ENCODE measurements at regions not wholly inside any gene's neighbourhood (a gene's known extent, or its start where the extent isn't known, plus 50 kb on each side); places are given as distances from the start of the nearest gene placed in this dataset.

GRCh38 chr1:187491082-187491720 lies 662.5 kb downstream of the PLA2G4A start:
- Histone ChIP-seq H3K4me1 (ENCODE audit: control insufficient read depth in 5 of 5, insufficient read depth in 5 of 5, low read length in 5 of 5) (no peaks in the 10 kb centered on the region), H3K36me3 (ENCODE audit: control insufficient read depth in 4 of 4, insufficient read depth in 4 of 4, low read length in 4 of 4) (no peaks in the 10 kb centered on the region), H3K9me3 (ENCODE audit: control insufficient read depth in 4 of 4, insufficient read depth in 3 of 4, low read length in 3 of 4) (no peaks in the 10 kb centered on the region), H3K9ac (ENCODE audit: insufficient read depth in 1 of 2, low read length in 2 of 2) (no peak overlapping the region), H3K4me3 (no peak overlapping the region), H3K27me3 (ENCODE audit: control insufficient read depth in 3 of 3, insufficient read depth in 3 of 3, low read length in 2 of 3) (no peaks in the 10 kb centered on the region), H3K27ac (ENCODE audit: low read depth in 1 of 2, low read length in 1 of 2) (no peak overlapping the region)
- TF ChIP-seq CTCF (IDR thresholded peaks at IDR 0.05; ENCODE audit: control extremely low read depth, extremely low read depth) = no peak
- 64% methylated on average over 5 of the region's 5 CpGs for WGBS, 2 donors
- DNase-seq (no peak), ATAC-seq (ENCODE audit: insufficient read depth, low FRiP score) (no peak)

GRCh38 chr1:187498028-187498427 lies 669.3 kb downstream of the PLA2G4A start:
- Histone ChIP-seq H3K9me3 (ENCODE audit: control insufficient read depth in 4 of 4, insufficient read depth in 3 of 4, low read length in 3 of 4) (no peaks in the 10 kb centered on the region), H3K9ac (ENCODE audit: insufficient read depth in 1 of 2, low read length in 2 of 2) (no peak overlapping the region), H3K4me1 (ENCODE audit: control insufficient read depth in 5 of 5, insufficient read depth in 5 of 5, low read length in 5 of 5) (no peaks in the 10 kb centered on the region), H3K36me3 (ENCODE audit: control insufficient read depth in 4 of 4, insufficient read depth in 4 of 4, low read length in 4 of 4) (no peaks in the 10 kb centered on the region), H3K27me3 (ENCODE audit: control insufficient read depth in 3 of 3, insufficient read depth in 3 of 3, low read length in 2 of 3) (no peaks in the 10 kb centered on the region), H3K27ac (ENCODE audit: low read depth in 1 of 2, low read length in 1 of 2) (no peak overlapping the region), H3K4me3 (no peak overlapping the region)
- no peak for DNase-seq
- TF ChIP-seq CTCF (IDR thresholded peaks at IDR 0.05; ENCODE audit: control extremely low read depth, extremely low read depth) = no peak
- WGBS, 2 donors = 58 to 60% methylated on average over 1 of the region's 1 CpG
- ATAC-seq (ENCODE audit: insufficient read depth, low FRiP score) = no peak

GRCh38 chr1:187504779-187505178 lies 676.0 kb downstream of the PLA2G4A start:
- ATAC-seq (ENCODE audit: insufficient read depth, low FRiP score) = no peak
- no peak for TF ChIP-seq CTCF (IDR thresholded peaks at IDR 0.05; ENCODE audit: control extremely low read depth, extremely low read depth)

GRCh38 chr1:187509091-187509490 lies 680.3 kb downstream of the PLA2G4A start:
- DNase-seq (no peak), ATAC-seq (ENCODE audit: insufficient read depth, low FRiP score) (no peak)
- H3K27ac ChIP-seq (ENCODE audit: low read depth in 1 of 2, low read length in 1 of 2) = no peak overlapping the region
- TF ChIP-seq CTCF (IDR thresholded peaks at IDR 0.05; ENCODE audit: control extremely low read depth, extremely low read depth) = no peak
- H3K9me3 ChIP-seq (ENCODE audit: control insufficient read depth in 4 of 4, insufficient read depth in 3 of 4, low read length in 3 of 4) = peaks cover 0 to 2% (median 0%) of the 10 kb centered on the region in 4 donors
- H3K4me1 ChIP-seq (ENCODE audit: control insufficient read depth in 5 of 5, insufficient read depth in 5 of 5, low read length in 5 of 5) = peaks cover 0 to 4% (median 0%) of the 10 kb centered on the region in 5 donors
- H3K36me3 ChIP-seq (ENCODE audit: control insufficient read depth in 4 of 4, insufficient read depth in 4 of 4, low read length in 4 of 4) = no peaks in the 10 kb centered on the region
- H3K4me3 ChIP-seq = no peak overlapping the region
- no peak overlapping the region for H3K9ac ChIP-seq (ENCODE audit: insufficient read depth in 1 of 2, low read length in 2 of 2)
- no peaks in the 10 kb centered on the region for H3K27me3 ChIP-seq (ENCODE audit: control insufficient read depth in 3 of 3, insufficient read depth in 3 of 3, low read length in 2 of 3)

More at GRCh38 chr1:187504779-187505178, 676.0 kb downstream of the PLA2G4A start:
- Histone ChIP-seq H3K9me3 (ENCODE audit: control insufficient read depth in 4 of 4, insufficient read depth in 3 of 4, low read length in 3 of 4) (no peaks in the 10 kb centered on the region), H3K27ac (ENCODE audit: low read depth in 1 of 2, low read length in 1 of 2) (no peak overlapping the region), H3K4me1 (ENCODE audit: control insufficient read depth in 5 of 5, insufficient read depth in 5 of 5, low read length in 5 of 5) (peaks cover 0 to 4% (median 0%) of the 10 kb centered on the region in 5 donors), H3K4me3 (no peak overlapping the region), H3K36me3 (ENCODE audit: control insufficient read depth in 4 of 4, insufficient read depth in 4 of 4, low read length in 4 of 4) (no peaks in the 10 kb centered on the region), H3K27me3 (ENCODE audit: control insufficient read depth in 3 of 3, insufficient read depth in 3 of 3, low read length in 2 of 3) (no peaks in the 10 kb centered on the region), H3K9ac (ENCODE audit: insufficient read depth in 1 of 2, low read length in 2 of 2) (no peak overlapping the region)
- peak in 2 of 3 donors; percentile 2 to 15 for DNase-seq
